PC-9 (cell line): ENCODE measurements at regions not wholly inside any gene's neighbourhood (a gene's known extent, or its start where the extent isn't known, plus 50 kb on each side); places are given as distances from the start of the nearest gene placed in this dataset.

Experiments
- BruUV-seq: library from RNA; stranded (reverse); fragments of 400-500 nt; replicated peaks from 2 replicates; lab custom pipeline; 2021; lab: Mats Ljungman, UMichigan
- CTCF ChIA-PET: fragments of 300-600 bp; sonication (Branson Sonifier 250); formaldehyde crosslinking; loops from one replicate; lab custom pipeline; 2022; ENCODE audit warnings: antibody characterized with exemption; lab: Charles Lee
- POLR2A ChIA-PET: fragments of 300-600 bp; sonication (Branson Sonifier 250); formaldehyde crosslinking; loops from one replicate; lab custom pipeline; 2022; ENCODE audit warnings: antibody characterized with exemption; ENCODE audit not compliant: unreplicated experiment; lab: Charles Lee
- DNase-seq, 2 experiments: peaks; one replicate each; pipeline versions ENCODE4 v3.0.0 to v3.0.0-alpha.2; 2015 to 2022; ENCODE audit warnings: mixed read lengths in 1 of 2
- H2AFZ ChIP-seq: fragments of 200-600 bp; sonication (generic); 2 replicates; pipeline ENCODE4 v1.8.1; 2017; ENCODE audit warnings: antibody characterized with exemption
- H3F3A ChIP-seq: fragments of 200-600 bp; sonication (generic); 2 replicates; pipeline ENCODE4 v1.8.1; 2017; ENCODE audit warnings: antibody characterized with exemption, mild to moderate bottlenecking, low read depth; ENCODE audit not compliant: insufficient read depth
- H3K27ac ChIP-seq: fragments of 200-600 bp; sonication (generic); 2 replicates; pipeline ENCODE4 v1.6.1; 2016; ENCODE audit warnings: mixed run types
- H3K27me3 ChIP-seq: fragments of 200-600 bp; sonication (generic); 2 replicates; pipeline ENCODE4 v1.6.1; 2016; ENCODE audit warnings: low read depth, mixed run types; ENCODE audit not compliant: insufficient read depth
- H3K36me3 ChIP-seq: fragments of 200-600 bp; sonication (generic); 2 replicates; pipeline ENCODE4 v1.6.1; 2016; ENCODE audit warnings: low read depth, mixed run types
- H3K4me1 ChIP-seq: fragments of 200-600 bp; sonication (generic); replicated peaks from 2 replicates; pipeline ENCODE4 v1.6.1; 2016; ENCODE audit warnings: mixed run types; ENCODE audit not compliant: insufficient read depth
- H3K4me2 ChIP-seq: fragments of 200-600 bp; sonication (generic); 2 replicates; pipeline ENCODE4 v1.6.1; 2017; ENCODE audit warnings: mixed run types
- H3K4me3 ChIP-seq: fragments of 200-600 bp; sonication (generic); 2 replicates; pipeline ENCODE4 v1.6.1; 2016; ENCODE audit warnings: mixed run types
- H3K79me2 ChIP-seq: fragments of 200-600 bp; sonication (generic); 2 replicates; pipeline ENCODE4 v1.6.1; 2017; ENCODE audit warnings: low read depth, mixed run types
- H3K9me2 ChIP-seq: fragments of 200-600 bp; sonication (generic); 2 replicates; pipeline ENCODE4 v1.8.1; 2017; ENCODE audit warnings: mild to moderate bottlenecking; ENCODE audit not compliant: insufficient read depth
- H3K9me3 ChIP-seq: fragments of 200-600 bp; sonication (generic); 2 replicates; pipeline ENCODE4 v1.8.1; 2016; ENCODE audit warnings: low read depth; ENCODE audit not compliant: insufficient read depth
- H4K20me1 ChIP-seq: fragments of 200-600 bp; sonication (generic); 2 replicates; pipeline ENCODE4 v1.8.1; 2017; ENCODE audit not compliant: insufficient read depth
- EZH2 ChIP-seq: fragments of 200-600 bp; sonication (generic); IDR thresholded peaks from 2 replicates; pipeline ENCODE4 v1.8.0; 2017; ENCODE audit warnings: antibody characterized with exemption, low read depth
- intact Hi-C: fragments of 100-400 bp; cut with micrococcal nuclease; formaldehyde crosslinking; loops from one replicate; pipeline ENCODE4 v1.10.0; 2022; ENCODE audit not compliant: unreplicated experiment
- TF ChIP-seq, protein P1 (sequence below): fragments of 200-600 bp; sonication (generic); conservative IDR thresholded peaks from 2 replicates; pipeline ENCODE4 v1.6.1; 2017; ENCODE audit warnings: mixed run types, antibody characterized with exemption, mild to moderate bottlenecking, moderate library complexity

DNA sequence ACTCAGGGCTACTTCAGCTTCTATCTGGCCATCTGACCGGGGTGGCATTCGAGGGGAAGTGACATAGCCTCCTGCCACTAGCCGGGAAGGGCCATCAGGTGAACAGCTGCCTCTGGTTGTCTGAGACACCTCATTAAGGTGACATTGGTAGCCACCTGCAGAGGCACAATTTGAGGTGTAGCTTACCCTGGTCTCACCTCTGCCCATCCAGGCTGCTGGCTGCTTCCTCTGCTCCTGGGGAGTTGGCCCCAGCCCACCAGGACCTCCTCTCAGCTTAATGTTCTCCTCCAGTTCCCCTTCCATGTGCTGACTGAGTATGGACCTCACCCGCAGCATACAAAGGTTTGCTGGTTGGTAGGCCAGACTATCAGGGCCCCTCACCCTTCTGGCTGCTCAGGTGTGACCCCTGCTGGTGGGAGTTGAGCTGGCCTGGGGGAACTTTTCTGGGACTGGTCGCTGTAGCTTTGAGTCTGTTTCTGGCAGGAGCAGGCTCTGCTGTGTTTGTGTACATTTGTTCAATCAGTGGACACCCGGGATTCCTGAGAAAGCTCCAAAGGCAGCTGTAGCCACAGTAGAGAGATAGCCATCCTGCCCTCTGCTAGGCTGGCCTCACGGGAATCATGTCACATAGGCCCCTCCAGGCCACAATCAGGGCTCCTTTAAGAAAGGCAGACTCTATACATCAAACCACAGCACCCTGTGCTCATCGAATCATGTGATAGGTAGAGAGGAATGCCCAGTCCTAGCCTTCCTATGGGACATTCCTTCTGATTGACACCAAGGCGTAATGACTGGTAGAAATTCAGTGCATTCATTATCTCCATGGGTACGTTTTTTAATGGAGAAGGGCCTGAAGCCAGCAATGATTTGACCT is 295.1 kb upstream of the PLET1 start:
- H3K79me2 ChIP-seq: no peaks in the 10 kb centered on the region
- POLR2A ChIA-PET: no interaction called here
- no peak for TF ChIP-seq EZH2
- TF ChIP-seq, protein P1, sequence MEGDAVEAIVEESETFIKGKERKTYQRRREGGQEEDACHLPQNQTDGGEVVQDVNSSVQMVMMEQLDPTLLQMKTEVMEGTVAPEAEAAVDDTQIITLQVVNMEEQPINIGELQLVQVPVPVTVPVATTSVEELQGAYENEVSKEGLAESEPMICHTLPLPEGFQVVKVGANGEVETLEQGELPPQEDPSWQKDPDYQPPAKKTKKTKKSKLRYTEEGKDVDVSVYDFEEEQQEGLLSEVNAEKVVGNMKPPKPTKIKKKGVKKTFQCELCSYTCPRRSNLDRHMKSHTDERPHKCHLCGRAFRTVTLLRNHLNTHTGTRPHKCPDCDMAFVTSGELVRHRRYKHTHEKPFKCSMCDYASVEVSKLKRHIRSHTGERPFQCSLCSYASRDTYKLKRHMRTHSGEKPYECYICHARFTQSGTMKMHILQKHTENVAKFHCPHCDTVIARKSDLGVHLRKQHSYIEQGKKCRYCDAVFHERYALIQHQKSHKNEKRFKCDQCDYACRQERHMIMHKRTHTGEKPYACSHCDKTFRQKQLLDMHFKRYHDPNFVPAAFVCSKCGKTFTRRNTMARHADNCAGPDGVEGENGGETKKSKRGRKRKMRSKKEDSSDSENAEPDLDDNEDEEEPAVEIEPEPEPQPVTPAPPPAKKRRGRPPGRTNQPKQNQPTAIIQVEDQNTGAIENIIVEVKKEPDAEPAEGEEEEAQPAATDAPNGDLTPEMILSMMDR: peak; percentile 72
- no TSS peak for BruUV-seq
- DNase-seq: no peak
- no peak overlapping the region for H2AFZ ChIP-seq
- no peaks in the 10 kb centered on the region for H3K9me3 ChIP-seq
- no peaks in the 10 kb centered on the region for H3K36me3 ChIP-seq
- no peak overlapping the region for H3K4me2 ChIP-seq
- no peaks in the 10 kb centered on the region for H3K9me2 ChIP-seq
- CTCF ChIA-PET: interaction anchor here (0.7 kb wide), 1 partner anchor 31 kb away, joined by 3 read pairs; no protein-coding TSS in a partner anchor
- H3K27ac ChIP-seq: no peak overlapping the region
- H4K20me1 ChIP-seq: no peaks in the 10 kb centered on the region
- H3F3A ChIP-seq: peaks cover 4% of the 10 kb centered on the region; the same call in 1 of the 2 replicates
- H3K27me3 ChIP-seq: no peaks in the 10 kb centered on the region
- peaks cover 21% of the 10 kb centered on the region for H3K4me1 ChIP-seq
- no peak overlapping the region for H3K4me3 ChIP-seq
- intact Hi-C loops: loop anchor here (10.0 kb wide), 1 partner anchor 261 kb away; no protein-coding TSS in a partner anchor

DNA sequence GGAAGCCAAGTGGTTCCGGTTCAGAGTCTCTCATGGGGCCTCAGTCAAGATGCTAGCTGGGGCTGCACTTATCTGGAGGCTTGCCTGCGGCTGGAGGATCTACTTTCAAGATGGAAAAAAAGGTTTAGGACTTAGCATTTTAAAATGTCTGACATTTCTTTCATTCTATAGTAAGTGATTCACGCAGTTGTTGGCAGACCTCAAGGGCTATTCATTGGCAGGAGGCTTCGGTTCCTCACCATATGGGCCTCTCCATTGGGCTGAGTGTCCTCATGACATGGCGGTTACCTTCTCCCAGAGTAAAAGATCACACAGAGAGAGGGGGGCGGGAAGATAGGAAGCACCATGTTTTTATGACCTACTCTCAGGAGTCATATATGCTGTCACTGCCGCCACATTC is 298.0 kb upstream of the PLET1 start:
- Histone ChIP-seq H3K4me2 (no peak overlapping the region), H3K9me2 (no peaks in the 10 kb centered on the region), H3K9me3 (no peaks in the 10 kb centered on the region), H4K20me1 (no peaks in the 10 kb centered on the region), H3K36me3 (no peaks in the 10 kb centered on the region), H3K4me3 (no peak overlapping the region), H3F3A (peaks cover 4% of the 10 kb centered on the region; the same call in 1 of the 2 replicates), H2AFZ (no peak overlapping the region), H3K27ac (no peak overlapping the region), H3K79me2 (no peaks in the 10 kb centered on the region), H3K4me1 (peaks cover 21% of the 10 kb centered on the region), H3K27me3 (no peaks in the 10 kb centered on the region)
- TF ChIP-seq EZH2: no peak
- TF ChIP-seq, protein P1: no peak
- no peak for DNase-seq
- POLR2A ChIA-PET: no interaction called here
- intact Hi-C loops: loop anchor here (10.0 kb wide), 1 partner anchor 264 kb away; no protein-coding TSS in a partner anchor
- CTCF ChIA-PET: no interaction called here
- BruUV-seq: no TSS peak

DNA sequence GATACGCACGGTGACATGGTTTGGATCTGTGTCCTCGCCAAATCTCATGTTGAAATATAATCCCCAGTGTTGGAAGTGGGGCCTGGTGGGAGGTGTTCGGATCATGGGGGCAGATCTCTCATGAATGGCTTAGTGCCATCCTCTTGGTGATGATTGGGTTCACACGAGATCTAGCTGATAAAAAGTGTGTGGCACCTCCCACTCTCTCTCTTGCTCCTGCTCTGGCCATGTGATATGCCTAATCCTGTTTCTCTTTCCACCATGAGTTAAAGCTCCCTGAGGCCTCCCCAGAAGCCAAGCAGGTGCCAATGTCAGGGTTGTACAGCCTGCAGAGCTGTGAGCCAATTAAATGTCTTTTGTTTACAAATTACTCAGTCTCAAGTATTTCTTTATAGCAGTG is 303.1 kb upstream of the PLET1 start:
- intact Hi-C loops: no loop called here
- no peak for TF ChIP-seq EZH2
- TF ChIP-seq, protein P1: no peak
- no peaks in the 10 kb centered on the region for H3K79me2 ChIP-seq
- H3K9me3 ChIP-seq: no peaks in the 10 kb centered on the region
- BruUV-seq: no TSS peak
- no peak overlapping the region for H3K27ac ChIP-seq
- ChIA-PET POLR2A (no interaction called here), CTCF (no interaction called here)
- H3K4me1 ChIP-seq: peaks cover 6% of the 10 kb centered on the region
- no peak overlapping the region for H3K4me3 ChIP-seq
- H3K36me3 ChIP-seq: no peaks in the 10 kb centered on the region
- no peak overlapping the region for H2AFZ ChIP-seq
- no peak overlapping the region for H3K4me2 ChIP-seq
- no peaks in the 10 kb centered on the region for H4K20me1 ChIP-seq
- no peaks in the 10 kb centered on the region for H3F3A ChIP-seq
- no peaks in the 10 kb centered on the region for H3K27me3 ChIP-seq
- no peak for DNase-seq
- no peaks in the 10 kb centered on the region for H3K9me2 ChIP-seq
